ENCODE measurements at regions not wholly inside any gene's neighbourhood (a gene's known extent, or its start where the extent isn't known, plus 50 kb on each side); places are given as distances from the start of the nearest gene placed in this dataset.

DNA sequence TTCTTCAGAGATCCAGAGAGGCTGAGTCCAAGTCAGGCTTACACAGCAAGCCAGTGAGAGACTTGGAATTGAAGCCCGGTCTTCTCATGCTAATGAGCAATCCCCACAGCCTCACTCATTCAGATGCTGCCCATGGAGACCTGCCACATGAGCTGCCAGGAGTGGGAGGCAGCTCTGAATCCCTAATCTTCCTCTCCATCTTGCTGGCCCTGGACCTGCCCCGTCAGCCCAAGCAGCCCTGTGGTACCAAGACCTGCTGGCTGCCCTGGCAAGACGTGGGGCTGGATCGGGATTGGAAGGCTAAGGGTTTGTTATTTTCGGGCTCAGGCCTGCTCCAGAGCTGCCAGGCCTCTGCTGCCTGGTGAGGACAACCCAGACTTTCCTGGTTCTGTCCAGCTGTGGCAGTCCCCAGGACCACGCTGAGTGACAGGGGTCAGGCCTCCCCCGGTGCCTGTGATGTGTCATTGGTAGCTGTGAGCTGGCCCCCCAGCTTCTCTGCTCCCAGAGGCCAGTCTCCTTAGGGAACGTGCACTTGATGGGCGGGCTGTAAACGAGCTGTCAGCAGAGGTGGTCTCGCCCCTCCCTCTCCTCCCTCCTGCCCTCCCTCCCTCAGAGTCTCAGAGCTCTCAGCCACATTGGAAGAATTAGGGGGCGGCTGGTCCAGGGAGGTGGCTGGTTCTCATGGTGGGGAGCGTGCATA is 135.0 kb downstream of the FOXD2 start:
- DNase-seq (ENCODE audit: low read depth): no peak

GRCh38 chr1:47574451-47575165 is 136.8 kb downstream of the FOXD2 start:
- DNase-seq (ENCODE audit: low read depth): no peak

DNA sequence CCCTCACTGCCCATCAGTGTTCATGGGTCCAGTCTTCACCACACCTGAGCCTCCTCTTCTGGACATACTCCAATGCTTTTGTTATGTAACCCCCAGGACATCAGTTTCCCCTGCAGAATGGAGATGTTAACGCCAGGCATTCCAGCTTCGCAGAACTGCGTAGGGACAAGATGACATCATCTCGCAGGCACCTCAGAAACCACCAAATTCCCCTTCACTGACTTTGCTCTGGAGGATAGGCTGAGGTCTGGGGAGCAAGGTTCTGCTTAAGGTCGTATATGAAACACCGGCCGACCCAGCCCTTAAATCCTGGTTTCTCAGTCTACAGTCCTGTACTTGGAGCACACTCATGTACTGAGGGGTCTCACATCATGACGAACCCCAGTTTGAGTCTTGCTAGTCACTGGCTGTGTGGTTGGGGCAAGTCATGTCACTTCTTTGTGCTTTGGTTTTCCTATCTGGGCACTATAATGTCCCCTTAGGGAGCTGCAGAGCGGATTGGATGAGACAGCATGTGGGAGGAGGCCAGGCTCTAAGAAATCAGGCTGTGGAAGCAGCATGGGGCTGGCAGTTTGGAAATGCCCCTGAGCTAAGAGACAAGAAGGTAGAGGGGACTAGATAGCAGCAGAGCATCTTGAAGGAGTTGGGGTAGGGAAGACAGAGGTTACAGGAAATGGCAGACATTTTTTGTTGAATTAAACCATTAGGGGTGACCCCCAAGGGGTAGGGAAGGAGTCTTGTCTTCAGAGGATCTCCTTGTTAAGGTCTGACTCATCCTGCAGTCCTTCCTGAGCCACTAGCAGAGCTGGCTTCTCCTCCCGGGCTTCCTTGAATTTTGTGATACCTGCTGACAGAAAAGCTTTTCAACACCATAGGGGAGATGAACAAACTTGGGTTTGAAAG is 138.3 kb downstream of the FOXD2 start:
- DNase-seq (ENCODE audit: low read depth): no peak

DNA sequence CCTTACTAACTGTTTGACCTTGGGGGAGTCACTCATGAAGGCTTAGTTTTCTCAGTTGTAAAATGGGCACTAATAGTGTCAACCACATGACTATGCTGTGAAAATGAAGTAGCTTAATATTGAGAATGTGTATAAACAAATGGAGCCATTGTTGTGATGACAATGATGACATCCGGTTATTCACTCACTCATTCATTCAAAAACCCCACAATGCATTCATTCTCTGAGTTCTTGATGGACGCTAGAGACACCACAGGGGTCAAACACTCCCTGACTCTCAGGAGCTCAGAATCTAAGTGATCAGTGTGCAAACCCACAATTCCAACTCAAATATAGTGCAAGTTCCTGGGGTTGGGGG is 138.9 kb downstream of the FOXD2 start:
- DNase-seq (ENCODE audit: low read depth): no peak

- no peak for DNase-seq (ENCODE audit: low read depth)
These were observed 139.6 kb downstream of the FOXD2 start for GRCh38 chr1:47577303-47578025.

GRCh38 chr1:47578026-47578720 is 140.3 kb downstream of the FOXD2 start:
- no peak for DNase-seq (ENCODE audit: low read depth)

GRCh38 chr1:47578721-47579419 is 141.0 kb downstream of the FOXD2 start:
- no peak for DNase-seq (ENCODE audit: low read depth)

DNA sequence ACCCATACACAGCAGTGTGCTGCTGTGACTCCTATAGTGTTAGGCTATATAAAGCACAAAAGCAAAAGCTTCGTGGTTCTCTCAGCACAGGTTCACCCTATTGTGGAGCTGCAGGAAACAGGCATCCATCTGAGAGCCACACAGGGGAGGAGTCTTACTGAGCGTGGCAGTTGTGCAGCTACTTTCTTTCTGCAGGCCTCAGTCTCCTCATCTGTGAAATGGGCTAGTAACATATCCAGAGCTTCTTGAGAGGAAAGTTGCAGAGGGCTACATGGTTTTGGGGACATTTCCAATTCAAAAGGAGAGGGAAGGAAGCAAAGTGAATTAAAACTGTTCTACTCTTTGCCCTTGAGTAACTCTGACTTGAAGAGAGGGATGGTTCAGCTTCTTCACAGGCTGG is 142.0 kb downstream of the FOXD2 start:
- no peak for DNase-seq (ENCODE audit: low read depth)

DNA sequence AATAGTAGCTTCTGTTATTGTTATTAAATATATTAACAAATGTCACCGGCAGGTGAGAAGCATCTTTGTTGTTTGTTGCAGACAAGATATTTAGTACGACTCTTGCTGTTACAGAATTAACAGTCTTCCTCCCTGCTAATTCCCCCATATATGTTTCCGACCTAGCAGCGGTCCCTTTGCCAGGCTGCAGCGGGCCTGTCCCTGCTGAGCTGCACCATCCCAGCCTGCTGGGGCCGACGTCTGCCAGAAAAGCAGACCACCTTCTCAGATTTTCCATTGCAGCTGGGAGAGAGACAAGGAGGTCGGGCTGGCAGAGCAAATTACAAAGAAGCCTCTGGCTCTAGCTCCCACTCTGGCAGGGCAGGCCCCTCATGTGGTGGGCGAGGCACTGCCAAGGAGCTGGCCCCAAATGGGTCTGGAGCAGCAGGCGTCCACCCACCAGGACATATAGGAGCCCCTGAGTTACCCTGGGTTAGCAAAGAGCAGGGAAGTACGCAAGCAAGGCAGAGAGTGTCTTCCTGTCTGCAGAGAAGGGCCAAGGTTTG is 142.7 kb downstream of the FOXD2 start:
- no peak for DNase-seq (ENCODE audit: low read depth)

- no peak for DNase-seq (ENCODE audit: low read depth)
These were observed 145.2 kb downstream of the FOXD2 start for GRCh38 chr1:47582891-47583608.

DNA sequence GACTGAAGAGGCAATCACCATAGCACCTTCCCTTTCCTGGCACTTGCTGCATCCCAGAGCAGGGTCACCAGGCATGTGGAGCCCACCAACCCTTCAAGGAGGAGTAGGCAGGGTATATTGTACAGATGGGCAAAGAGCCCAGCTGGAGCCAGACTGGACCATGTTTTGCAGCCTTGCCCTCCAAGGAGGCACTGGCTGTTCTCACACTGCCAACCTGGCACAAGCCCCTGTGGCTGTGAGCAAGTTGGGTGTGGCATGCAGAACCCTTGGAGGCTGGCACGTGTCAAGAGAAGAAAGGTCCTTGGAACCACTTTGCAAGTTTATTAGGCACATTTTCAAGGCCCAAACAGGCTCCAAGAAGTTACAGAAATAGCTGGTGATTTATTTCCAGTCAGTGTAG is 146.4 kb downstream of the FOXD2 start:
- no peak for DNase-seq (ENCODE audit: low read depth)

DNA sequence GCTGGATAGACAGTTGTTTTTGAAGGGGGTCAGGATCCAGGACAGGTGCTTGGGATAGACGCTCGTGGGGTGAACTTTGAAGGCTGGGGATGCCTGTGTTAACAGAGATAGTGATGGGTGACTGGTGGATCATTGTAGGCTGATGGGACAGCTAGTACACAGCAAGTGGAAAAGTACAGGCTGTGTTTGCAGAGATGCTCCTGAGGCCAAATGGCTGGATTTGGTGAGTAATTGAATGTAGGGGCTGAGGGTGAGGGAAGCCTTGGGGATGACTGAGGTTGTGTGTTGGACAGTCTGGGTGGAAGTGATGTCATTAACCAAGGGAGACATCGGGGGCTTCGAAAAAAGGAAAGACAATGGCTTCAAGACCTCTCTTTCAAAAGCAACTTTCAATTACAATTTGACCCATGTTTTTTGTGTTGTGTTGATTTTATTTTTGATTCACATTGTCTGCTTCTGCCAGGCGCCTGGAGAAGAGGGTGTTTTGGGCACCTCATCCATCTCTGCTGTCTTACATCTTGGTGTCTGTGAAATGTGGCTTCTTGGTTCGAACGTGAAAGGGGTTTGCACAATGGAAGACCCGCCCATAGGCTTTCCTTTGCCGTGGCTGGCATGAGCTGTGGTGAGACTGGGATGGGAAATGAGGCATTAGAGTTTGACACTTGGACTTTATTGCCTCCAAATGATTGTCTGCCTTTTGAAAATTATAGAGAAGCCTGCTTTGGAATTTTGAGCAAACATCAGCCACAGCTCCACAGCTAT is 147.5 kb downstream of the FOXD2 start:
- DNase-seq (ENCODE audit: low read depth): no peak

DNA sequence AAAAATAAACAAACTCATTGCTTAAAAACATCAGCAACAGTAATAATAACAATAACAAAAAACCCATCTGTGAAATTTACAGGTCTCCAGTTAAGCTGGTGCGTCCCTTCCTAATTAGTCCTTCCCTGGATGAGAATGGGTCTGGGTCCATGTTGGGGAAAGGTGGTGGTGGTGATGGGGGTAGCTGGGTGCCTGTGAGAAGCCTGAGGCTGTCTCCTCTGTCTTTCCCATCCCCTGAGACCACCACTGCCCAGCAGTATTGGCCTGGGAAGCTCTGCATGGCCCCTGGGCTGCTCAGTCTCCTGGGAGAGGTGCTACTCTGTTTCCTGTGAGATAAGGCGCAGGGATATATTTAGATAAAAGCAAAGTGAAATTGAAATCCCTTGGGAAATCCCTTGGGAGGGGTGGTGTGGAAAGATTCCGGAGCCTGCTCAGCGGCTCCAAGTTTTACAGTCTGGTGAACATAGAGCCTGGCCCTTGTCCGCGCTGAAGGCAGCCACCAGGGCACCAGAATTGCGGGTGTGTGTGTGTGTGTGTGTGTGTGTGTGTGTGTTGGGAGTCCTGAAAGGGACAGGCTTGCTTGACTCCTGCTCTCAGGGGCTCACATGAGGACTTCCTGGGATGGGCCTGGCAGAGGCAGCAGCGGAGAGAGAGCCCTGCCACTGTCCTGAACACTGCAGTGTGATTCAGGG is 150.2 kb downstream of the FOXD2 start:
- no peak for DNase-seq (ENCODE audit: low read depth)

GRCh38 chr1:47590523-47591225 is 152.8 kb downstream of the FOXD2 start:
- no peak for DNase-seq (ENCODE audit: low read depth)

DNA sequence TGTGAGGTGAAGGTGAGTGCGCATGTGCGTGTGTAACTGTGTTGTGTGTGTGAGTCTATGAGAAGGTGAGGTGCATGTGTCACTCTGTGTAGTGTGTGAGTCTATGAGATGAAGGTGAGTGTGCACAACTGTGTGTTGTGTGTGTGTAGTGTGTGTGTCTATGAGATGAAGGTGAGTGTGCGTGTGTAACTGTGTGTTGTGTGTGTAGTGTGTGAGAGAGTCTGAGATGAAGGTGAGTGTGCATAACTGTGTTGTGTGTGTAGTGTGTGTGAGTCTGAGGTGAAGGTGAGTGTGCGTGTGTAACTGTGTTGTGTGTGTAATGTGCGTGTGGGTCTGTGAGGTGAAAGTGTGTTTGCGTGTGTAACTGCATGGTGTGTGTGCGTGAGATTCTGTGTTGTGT is 154.0 kb downstream of the FOXD2 start:
- DNase-seq (ENCODE audit: low read depth): no peak

- no peak for DNase-seq (ENCODE audit: low read depth)
These were observed 154.6 kb downstream of the FOXD2 start for GRCh38 chr1:47592296-47593012.

Measured in myocyte (in vitro differentiated cells).